NCI-H345 (cell line): ENCODE measurements at regions not wholly inside any gene's neighbourhood (a gene's known extent, or its start where the extent isn't known, plus 50 kb on each side); places are given as distances from the start of the nearest gene placed in this dataset.

Source experiments
- DNase-seq: peaks from one replicate; lab custom pipeline; 2025; lab: John Stamatoyannopoulos, UW

GRCh38 chr2:185891403-185891802 is 152.8 kb downstream of the FSIP2 start:
- DNase-seq: no peak

- no peak for DNase-seq
Observed at GRCh38 chr2:185891804-185892411, 153.3 kb downstream of the FSIP2 start.

- no peak for DNase-seq
Observed at GRCh38 chr2:185892484-185892883, 153.9 kb downstream of the FSIP2 start.

- no peak for DNase-seq
Observed at GRCh38 chr2:185894223-185894622, 155.6 kb downstream of the FSIP2 start.

GRCh38 chr2:185895828-185896693 is 157.5 kb downstream of the FSIP2 start:
- no peak for DNase-seq

GRCh38 chr2:185899366-185899765 is 160.8 kb downstream of the FSIP2 start:
- no peak for DNase-seq

- DNase-seq: no peak
Observed at GRCh38 chr2:185919155-185919554, 180.6 kb downstream of the FSIP2 start.

- DNase-seq: no peak
Observed at GRCh38 chr2:185921048-185921756, 182.6 kb downstream of the FSIP2 start.

GRCh38 chr2:185934232-185934631 is 195.6 kb downstream of the FSIP2 start:
- DNase-seq: no peak

GRCh38 chr2:185939858-185940257 is 201.3 kb downstream of the FSIP2 start:
- DNase-seq: no peak

GRCh38 chr2:185942855-185943254 is 204.3 kb downstream of the FSIP2 start:
- DNase-seq: no peak

- no peak for DNase-seq
Observed at GRCh38 chr2:185947722-185948121, 209.1 kb downstream of the FSIP2 start.

GRCh38 chr2:185952100-185952499 is 213.5 kb downstream of the FSIP2 start:
- DNase-seq: no peak

GRCh38 chr2:185954389-185954788 is 215.8 kb downstream of the FSIP2 start:
- no peak for DNase-seq

- DNase-seq: no peak
Observed at GRCh38 chr2:185955050-185955449, 216.4 kb downstream of the FSIP2 start.

GRCh38 chr2:185967335-185967734 is 228.7 kb downstream of the FSIP2 start:
- DNase-seq: no peak

- DNase-seq: no peak
Observed at GRCh38 chr2:185970148-185970852, 231.7 kb downstream of the FSIP2 start.

- no peak for DNase-seq
Observed at GRCh38 chr2:185978634-185979407, 240.2 kb downstream of the FSIP2 start.

- no peak for DNase-seq
Observed at GRCh38 chr2:185979546-185980071, 241.0 kb downstream of the FSIP2 start.

GRCh38 chr2:185980944-185981343 is 242.3 kb downstream of the FSIP2 start:
- no peak for DNase-seq

GRCh38 chr2:185984670-185985069 is 246.1 kb downstream of the FSIP2 start:
- no peak for DNase-seq
